ENCODE measurements at regions not wholly inside any gene's neighbourhood (a gene's known extent, or its start where the extent isn't known, plus 50 kb on each side); places are given as distances from the start of the nearest gene placed in this dataset.

GRCh38 chr17:77602883-77603640 lies 355.4 kb upstream of the TNRC6C start:
- no peak for TF ChIP-seq EZH2phosphoT487 (IDR thresholded peaks at IDR 0.05; ENCODE audit: low read depth)
- no peak for TF ChIP-seq CTCF (IDR thresholded peaks at IDR 0.05; ENCODE audit: low read depth, low read length)
- no peak overlapping the region for H3K4me2 ChIP-seq (ENCODE audit: low read length)
- no peak overlapping the region for H3K9ac ChIP-seq (ENCODE audit: low read length)
- no peaks in the 10 kb centered on the region for H3K79me2 ChIP-seq (ENCODE audit: low read length)
- H2AFZ ChIP-seq (ENCODE audit: low read depth, low read length) = no peak overlapping the region
- no peak overlapping the region for H3K27ac ChIP-seq (ENCODE audit: low read length)
- no peaks in the 10 kb centered on the region for H3K4me1 ChIP-seq (ENCODE audit: low read length)
- H3K27me3 ChIP-seq (ENCODE audit: low read depth, low read length) = no peaks in the 10 kb centered on the region; the same call in 1 of the 2 replicates
- no peaks in the 10 kb centered on the region for H3K36me3 ChIP-seq (replicated peaks; ENCODE audit: low read depth, low read length)
- no peaks in the 10 kb centered on the region for H3K9me3 ChIP-seq (ENCODE audit: insufficient read depth, low read length)
- no peak overlapping the region for H3K4me3 ChIP-seq (ENCODE audit: low read length)
- no peaks in the 10 kb centered on the region for H4K20me1 ChIP-seq (ENCODE audit: insufficient read depth, low read length)

GRCh38 chr17:77604301-77604972 lies 354.1 kb upstream of the TNRC6C start:
- H2AFZ ChIP-seq (ENCODE audit: low read depth, low read length) = no peak overlapping the region
- H3K9me3 ChIP-seq (ENCODE audit: insufficient read depth, low read length) = no peaks in the 10 kb centered on the region
- no peaks in the 10 kb centered on the region for H4K20me1 ChIP-seq (ENCODE audit: insufficient read depth, low read length)
- no peaks in the 10 kb centered on the region for H3K4me1 ChIP-seq (ENCODE audit: low read length)
- H3K9ac ChIP-seq (ENCODE audit: low read length) = no peak overlapping the region
- no peak overlapping the region for H3K27ac ChIP-seq (ENCODE audit: low read length)
- H3K4me3 ChIP-seq (ENCODE audit: low read length) = no peak overlapping the region
- no peak overlapping the region for H3K4me2 ChIP-seq (ENCODE audit: low read length)
- no peaks in the 10 kb centered on the region for H3K79me2 ChIP-seq (ENCODE audit: low read length)
- TF ChIP-seq EZH2phosphoT487 (IDR thresholded peaks at IDR 0.05; ENCODE audit: low read depth) (no peak), CTCF (IDR thresholded peaks at IDR 0.05; ENCODE audit: low read depth, low read length) (no peak)
- no peaks in the 10 kb centered on the region; the same call in 1 of the 2 replicates for H3K27me3 ChIP-seq (ENCODE audit: low read depth, low read length)
- H3K36me3 ChIP-seq (replicated peaks; ENCODE audit: low read depth, low read length) = no peaks in the 10 kb centered on the region

GRCh38 chr17:77604973-77605313 lies 353.6 kb upstream of the TNRC6C start:
- Histone ChIP-seq H4K20me1 (ENCODE audit: insufficient read depth, low read length) (no peaks in the 10 kb centered on the region), H3K27me3 (ENCODE audit: low read depth, low read length) (no peaks in the 10 kb centered on the region; the same call in 1 of the 2 replicates), H3K27ac (ENCODE audit: low read length) (no peak overlapping the region), H3K79me2 (ENCODE audit: low read length) (no peaks in the 10 kb centered on the region), H3K4me3 (ENCODE audit: low read length) (no peak overlapping the region), H3K4me1 (ENCODE audit: low read length) (peaks cover 3% of the 10 kb centered on the region; the same call in 1 of the 2 replicates), H3K9ac (ENCODE audit: low read length) (no peak overlapping the region), H2AFZ (ENCODE audit: low read depth, low read length) (no peak overlapping the region), H3K4me2 (ENCODE audit: low read length) (no peak overlapping the region), H3K9me3 (ENCODE audit: insufficient read depth, low read length) (no peaks in the 10 kb centered on the region), H3K36me3 (replicated peaks; ENCODE audit: low read depth, low read length) (no peaks in the 10 kb centered on the region)
- no peak for TF ChIP-seq EZH2phosphoT487 (IDR thresholded peaks at IDR 0.05; ENCODE audit: low read depth)
- no peak for TF ChIP-seq CTCF (IDR thresholded peaks at IDR 0.05; ENCODE audit: low read depth, low read length)

- Histone ChIP-seq H3K27me3 (ENCODE audit: low read depth, low read length) (peaks cover 4% of the 10 kb centered on the region; the same call in 1 of the 2 replicates), H3K4me1 (ENCODE audit: low read length) (peaks cover 9% of the 10 kb centered on the region; the same call in 1 of the 2 replicates)
- TF ChIP-seq EZH2phosphoT487 (IDR thresholded peaks at IDR 0.05; ENCODE audit: low read depth) (no peak), CTCF (IDR thresholded peaks at IDR 0.05; ENCODE audit: low read depth, low read length) (no peak)
Observed at GRCh38 chr17:77606146-77606864, 352.2 kb upstream of the TNRC6C start.

More at GRCh38 chr17:77606146-77606864, 352.2 kb upstream of the TNRC6C start:
- Histone ChIP-seq H3K79me2 (ENCODE audit: low read length) (no peaks in the 10 kb centered on the region), H3K4me2 (ENCODE audit: low read length) (no peak overlapping the region), H3K9ac (ENCODE audit: low read length) (no peak overlapping the region), H3K36me3 (replicated peaks; ENCODE audit: low read depth, low read length) (no peaks in the 10 kb centered on the region), H3K9me3 (ENCODE audit: insufficient read depth, low read length) (no peaks in the 10 kb centered on the region), H4K20me1 (ENCODE audit: insufficient read depth, low read length) (no peaks in the 10 kb centered on the region), H3K4me3 (ENCODE audit: low read length) (no peak overlapping the region), H3K27ac (ENCODE audit: low read length) (no peak overlapping the region), H2AFZ (ENCODE audit: low read depth, low read length) (no peak overlapping the region)

Data from OCI-LY3 (cell line).